ENCODE measurements at regions not wholly inside any gene's neighbourhood (a gene's known extent, or its start where the extent isn't known, plus 50 kb on each side); places are given as distances from the start of the nearest gene placed in this dataset.

DNA sequence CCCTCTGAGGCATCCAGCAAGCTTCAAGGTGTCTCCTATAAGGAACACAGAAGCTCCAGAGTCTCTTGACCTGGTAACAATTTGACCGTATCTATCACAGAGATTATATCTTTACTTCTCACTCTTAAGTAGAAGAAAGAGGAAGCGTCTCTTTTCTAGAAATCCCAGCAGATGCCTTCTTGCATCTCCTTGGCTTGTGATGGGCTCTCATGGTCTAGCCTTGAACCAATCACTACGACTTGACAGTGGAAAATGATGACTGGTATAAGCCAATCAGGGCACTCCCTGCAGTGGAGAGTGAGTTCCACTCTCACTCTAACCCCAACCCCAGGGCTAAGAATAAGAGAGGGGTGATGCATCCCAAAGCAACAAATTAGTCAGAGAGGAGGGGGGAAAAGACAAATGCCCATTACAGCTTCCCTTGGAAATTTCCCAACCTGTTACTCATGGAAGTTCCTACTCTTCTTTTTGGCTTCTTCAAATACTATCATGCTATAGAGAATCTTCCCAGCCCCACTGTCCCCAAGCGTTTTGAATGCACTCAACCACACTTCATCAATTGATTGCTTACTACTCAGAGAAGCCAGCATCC is 293.5 kb downstream of the MN1 start:
- DNase-seq: no peak

DNA sequence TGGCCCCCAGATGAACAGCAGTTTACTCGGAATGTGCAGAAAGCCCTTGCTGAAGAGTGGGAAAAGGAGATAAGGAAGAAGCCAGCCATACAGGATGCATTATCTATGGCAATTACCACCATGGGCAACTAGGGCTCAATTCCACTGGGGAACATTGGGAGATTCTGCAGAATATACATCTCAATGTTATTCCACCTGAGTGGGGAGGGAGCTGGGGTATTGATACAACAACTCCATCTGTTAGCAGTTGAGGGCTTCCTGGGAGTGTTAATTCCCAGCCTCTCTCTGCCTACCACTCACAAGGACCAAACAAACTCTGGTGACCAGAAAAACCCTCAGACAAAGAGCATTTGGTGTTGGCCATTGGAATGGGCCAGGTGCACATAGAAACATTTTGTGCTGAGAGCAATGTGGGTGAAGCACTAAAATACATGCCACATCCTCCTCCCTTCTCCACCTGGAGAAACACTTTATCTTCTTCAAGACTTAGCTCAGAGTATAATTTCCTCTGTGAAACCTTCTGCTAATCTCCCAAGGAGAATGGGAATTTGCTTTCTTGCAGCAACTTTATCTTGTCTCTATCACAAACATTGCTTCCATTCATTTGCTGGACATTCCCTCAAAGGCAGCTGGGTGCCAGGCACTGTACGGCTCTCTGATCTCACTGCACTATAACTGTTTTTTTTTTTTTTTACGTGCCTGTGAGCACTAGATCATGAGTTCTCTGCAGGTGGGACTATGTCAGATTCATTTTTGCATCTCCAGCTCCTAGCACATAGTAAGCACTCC is 292.2 kb downstream of the MN1 start:
- DNase-seq: no peak

DNA sequence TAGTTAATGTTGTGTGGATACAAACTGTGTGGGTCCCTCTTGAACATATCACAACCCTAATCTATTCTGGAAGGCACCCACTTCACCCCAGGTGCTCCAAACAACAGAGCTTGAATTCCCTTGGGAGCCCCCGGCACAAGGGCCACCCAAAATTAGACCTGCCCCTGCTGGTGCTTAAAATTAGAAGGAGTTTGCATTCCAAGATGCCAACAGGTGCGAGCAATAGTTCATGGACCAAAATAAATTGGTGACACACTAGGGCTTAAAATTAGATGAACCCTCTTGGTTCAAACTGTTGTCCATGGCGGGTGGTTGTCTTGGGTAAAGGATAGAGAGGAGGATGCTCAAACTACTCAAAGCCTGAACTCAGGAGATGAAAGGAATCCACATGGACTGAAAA is 291.5 kb downstream of the MN1 start:
- DNase-seq: no peak

DNA sequence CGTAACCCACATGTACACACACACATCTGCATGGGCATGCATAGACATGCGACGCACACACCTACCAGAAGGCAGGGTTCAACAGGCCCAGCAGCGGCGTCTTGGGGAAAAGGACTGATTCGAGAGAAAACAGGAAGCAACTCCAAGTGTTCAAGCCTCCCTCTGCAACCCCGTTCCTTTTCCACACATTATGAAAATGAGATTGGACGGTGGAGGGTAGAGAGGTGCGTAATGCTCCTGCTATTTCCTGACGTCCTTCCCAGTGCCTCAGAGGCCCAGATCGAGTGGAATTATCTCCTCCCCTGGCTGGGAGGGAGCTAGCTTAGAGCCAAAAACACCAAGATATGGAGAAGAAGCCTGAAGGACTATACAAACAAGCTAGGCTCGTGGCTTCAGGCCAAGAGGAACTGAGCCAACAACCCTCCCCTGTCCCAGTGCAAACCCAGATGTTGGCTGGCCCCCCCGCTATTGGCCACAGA is 289.2 kb downstream of the MN1 start:
- DNase-seq: peak; percentile 90

DNA sequence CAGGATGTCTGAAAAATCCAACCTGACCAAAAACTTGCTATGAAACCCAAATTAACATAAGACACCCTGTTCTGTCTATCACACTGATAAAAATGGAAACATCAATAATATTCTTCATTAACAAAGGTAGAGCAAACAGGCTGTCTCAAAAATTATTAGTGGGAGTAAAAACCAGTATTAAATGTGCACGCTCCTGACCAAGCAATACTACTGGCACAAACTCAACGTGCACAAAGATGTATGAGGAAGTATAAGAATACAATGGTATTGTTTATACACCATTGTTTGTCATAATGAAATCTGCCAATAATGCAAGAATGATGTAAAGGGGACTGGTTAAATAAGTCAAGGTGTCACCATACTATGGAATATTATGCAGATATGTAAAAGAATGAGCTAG is 288.5 kb downstream of the MN1 start:
- DNase-seq: no peak

DNA sequence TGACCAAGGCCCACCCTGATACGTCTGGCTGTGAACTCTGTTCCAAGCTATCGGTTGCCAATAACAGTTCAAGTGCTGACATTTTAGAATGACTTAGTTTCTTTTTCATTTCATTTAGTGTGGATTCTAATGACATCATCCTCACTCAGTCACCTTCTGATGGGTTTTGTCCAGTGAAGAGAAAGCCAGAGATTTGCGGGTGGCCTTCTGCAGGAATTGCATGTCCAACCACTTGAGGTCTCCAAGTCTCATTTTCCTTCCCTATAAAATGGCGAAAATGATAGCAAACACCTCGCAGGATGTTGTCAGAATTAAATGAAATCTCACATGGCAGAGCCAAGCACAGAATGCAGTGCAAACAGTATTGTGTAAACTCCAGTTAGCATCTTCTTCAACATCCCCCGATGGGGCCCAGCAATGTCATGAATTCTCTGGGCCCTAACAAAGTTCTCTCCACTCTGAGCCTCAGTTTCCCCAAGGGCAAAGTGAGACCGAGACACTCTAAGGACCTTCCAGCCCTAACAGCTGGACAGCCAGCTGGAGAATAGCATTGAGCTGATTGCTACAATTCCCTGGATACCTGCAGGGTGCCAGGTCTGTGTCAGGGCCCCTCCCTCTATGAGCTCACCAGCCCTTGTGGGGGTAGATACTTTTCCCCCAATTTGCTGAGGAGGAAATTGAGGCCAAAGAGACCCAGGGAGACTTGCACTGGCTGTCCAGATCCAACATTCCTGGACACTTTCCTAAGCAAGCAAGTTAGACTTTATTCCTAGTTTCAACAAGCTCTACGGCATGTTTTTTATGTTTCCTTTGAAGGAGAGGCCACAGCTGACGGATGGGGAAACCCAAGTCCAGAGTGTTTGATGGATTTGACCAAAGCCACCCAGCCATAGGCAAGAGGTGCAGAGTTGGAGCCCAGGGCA is 286.7 kb downstream of the MN1 start:
- DNase-seq: peak; percentile 80

DNA sequence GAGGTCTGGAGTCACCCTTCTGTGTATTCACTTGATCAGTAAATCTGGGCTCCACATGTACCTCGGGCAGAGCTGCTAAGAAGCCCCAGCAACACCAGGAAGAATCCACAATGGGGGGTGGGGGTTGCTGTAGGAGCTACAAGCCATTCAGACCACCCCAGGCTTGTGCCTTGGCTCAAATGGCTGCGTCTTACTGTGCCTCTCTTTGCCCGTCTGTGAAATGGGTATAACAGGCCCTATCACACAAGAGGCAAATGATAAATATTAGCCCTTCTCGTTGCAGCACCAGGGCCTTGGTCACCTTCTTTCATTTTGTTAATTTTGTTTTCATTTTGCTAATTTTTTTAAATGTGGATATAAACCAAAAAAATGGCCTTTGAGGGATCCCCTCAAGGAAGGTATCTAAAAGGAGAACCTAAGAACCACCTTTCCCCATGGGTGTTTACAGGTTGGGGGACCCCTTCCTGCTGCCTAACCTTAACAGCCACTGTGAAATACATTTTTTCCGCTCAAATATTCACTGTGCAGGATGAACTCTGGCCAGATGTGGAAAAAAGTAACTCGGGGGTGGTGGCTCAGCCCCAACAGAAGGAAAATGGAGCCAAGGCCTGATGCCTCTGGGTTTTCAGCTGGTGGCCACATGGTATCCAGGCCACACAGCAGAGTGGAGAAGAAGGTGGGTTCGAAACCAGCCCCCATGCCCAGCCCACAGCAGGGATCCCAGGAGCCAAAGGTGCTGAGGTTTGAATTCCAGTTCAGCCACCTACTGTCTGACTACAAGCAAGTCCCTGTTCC is 284.0 kb downstream of the MN1 start:
- peak; percentile 36 for DNase-seq

DNA sequence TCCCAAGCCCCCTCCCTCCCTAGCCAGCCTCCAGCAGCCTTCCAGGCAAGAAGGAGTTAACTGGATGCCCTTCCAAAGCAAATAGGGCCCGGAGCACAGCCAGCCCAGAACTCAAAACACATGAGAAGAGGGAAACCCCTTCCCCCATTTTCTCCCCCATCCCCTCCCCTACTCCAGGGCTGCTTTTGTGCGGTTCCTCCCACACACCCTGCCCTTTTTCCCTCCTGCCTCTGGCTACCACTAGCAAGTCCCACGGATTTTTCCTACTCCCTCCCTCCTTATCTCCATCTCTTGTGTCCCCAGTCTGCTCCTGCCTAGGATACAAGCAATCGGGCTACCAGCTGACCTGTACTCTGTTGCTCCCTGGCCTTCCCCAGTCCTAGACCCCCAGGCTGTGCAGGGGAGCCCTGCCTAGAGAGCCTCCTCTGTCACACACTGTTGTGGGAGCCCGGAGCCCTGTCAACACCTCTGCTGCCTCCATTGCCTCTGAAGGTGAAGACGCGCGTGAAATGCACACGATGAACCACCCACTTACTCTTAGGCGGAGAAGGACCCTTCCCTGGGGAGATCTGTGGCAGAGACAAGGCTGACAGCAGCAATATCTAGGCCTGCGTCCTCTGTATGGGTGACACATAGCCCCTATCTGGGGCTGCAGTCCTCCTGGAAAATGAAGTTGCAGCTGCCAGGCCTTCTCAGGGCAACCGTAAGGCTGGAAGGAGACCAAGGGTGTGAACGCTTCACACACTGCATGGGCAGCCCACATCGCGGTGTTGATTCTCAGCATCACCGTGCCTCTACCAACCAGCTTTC is 282.8 kb downstream of the MN1 start:
- peak; percentile 61 for DNase-seq

DNA sequence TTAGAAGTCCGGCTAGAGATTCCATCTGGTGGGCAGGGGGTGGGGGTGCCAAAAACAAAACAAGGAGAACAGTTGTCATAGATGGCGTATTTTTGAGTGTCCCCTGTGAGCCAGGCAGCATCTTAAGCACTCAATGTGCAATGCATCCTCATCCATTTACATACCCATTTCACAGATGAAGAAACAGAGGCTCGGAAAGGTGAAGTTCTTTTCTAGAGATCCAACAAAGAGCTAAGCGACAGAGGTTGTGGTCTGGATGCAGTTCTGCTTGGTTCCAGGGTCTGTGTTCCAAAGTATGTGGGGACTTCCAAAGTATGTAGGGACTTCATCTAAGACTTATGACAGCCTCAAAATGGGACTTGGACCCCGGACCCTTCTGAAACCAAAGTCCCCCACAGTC is 277.8 kb downstream of the MN1 start:
- no peak for DNase-seq

DNA sequence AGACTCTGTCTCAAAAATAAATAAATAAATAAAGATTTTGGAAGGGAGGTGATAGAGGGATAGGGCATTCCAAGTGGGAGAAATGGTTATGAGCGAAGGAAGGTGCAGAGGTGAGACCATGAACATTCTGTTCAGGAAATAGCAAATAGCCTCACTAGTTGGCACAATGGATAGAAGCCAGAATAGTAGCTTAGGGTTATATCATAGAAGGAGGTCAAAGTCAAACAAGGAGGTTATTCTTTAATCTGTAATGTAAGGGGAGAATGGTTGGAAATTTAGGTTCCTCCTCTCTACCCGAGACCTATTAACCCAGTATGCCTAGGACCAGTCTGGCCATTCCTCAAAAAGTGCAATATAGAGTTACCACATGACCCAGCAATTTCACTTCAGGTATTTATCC is 275.8 kb downstream of the MN1 start:
- no peak for DNase-seq

DNA sequence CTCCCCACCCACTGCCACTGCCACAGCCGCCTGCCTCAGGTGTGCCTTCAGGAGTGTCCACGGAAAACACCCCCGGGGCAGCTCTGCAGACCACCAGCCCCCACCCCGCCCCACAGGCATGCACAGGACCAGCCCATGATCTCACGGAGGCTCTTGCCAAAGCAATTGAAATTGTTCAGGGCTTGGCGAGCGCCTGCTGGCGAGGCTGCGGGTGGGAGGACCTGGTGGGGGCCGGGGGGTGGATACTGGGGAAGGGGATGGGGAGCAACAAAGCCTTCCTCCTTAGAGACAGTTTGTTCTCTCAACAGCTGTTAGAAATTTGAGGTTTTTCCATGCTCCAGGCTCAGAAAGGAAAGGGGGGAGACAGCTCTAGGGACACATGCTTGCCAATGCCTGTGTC is 274.7 kb downstream of the MN1 start:
- DNase-seq: peak; percentile 60

DNA sequence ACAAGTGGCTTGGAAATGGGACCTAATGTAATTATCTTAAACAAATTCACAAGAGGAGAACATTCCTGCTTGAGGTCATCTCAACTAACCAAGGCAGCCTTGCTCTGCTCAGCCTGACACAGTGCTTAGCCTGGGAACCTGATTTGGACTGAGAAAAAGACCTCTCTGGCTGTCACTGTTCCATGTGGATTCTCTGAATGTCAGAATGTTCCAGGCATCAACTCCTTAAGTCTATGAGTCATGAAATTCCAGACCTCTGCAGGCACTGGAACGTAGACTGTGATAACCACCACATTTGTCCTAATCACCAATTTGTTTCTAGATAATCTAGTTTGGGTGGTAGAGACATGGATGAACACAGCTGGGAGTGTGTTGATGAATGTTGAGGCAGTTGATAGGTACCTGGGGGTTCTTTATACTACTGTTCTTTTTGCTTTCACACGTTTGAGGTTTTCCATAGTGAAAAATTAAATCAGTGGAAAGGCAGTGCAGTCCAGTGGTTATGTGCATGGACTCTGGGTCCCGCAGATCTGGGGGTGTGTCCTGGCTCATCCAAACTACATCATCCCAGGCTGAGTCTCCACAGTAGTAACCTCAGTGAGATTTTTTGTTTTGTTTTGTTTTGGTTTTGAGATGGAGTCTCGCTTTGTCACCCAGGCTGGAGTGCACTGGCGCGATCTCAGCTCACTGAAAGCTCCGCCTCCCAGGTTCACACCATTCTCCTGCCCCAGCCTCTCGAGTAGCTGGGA is 269.6 kb downstream of the MN1 start:
- no peak for DNase-seq

DNA sequence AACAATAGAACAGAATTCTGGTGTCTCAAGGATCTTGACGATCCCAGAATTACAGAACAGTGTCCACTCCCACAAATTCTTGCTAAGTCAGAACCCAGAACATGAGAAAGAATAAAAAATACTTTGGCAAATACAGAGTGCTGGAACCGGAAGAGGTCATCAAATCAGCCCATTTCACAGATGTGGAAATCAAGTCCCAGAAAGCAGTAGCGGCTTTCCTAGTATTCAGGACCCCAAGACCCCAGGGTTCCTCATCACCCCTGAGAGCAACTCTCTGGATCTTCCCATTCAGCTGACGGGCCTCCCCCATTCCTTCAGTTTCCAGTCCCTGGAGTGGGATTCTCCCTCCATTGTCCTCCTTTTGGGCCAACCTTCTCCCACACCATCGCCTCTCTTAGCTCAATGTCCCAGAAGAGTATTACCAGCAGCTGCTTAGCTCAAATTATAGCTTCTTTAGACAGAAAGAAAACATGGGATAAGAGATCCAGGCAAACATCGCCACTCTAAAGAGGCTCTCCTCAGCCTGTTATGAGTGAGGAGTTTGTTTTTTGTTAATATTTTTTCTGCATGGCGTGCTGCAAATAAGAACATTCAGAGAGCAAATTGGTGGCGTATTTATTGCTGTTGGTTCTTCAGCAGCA is 268.3 kb downstream of the MN1 start:
- DNase-seq: no peak

DNA sequence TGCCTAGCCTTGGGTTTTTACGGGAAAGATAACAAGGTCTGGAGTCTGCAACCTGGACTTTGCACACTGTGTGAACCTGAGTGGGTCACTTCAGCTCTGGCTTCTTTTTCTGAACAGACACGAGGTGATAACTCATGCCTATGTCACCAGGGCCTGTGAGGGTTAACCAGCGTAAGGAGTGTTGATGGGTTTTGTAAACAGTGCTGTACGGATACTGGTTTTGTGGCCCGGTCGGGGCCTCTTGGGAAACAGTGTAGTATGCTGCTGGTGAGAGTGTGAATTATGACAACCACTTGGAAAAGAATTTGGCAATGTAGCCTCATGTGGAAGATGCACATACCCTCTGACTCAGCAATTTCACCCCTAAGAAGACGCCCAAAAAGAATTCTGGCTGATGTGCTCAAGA is 266.8 kb downstream of the MN1 start:
- DNase-seq: no peak

DNA sequence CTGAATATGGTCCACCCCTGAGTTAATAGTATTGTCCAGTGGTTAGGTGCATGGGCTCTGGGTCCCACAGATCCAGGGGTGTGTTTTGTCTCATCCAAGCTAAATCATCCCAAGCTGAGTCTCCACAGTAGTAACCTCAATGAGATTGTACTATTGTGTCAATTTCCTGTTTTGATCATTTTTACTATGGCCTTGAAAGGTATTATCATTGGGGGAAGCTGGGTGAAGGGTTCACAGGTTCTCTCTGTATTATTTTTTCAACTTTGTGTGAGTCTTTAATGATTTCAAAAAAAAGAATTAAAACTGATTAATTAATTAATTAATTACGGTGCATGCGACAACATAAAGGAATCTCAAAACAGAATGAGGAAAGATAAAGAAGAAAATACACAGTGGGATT is 266.1 kb downstream of the MN1 start:
- no peak for DNase-seq

DNA sequence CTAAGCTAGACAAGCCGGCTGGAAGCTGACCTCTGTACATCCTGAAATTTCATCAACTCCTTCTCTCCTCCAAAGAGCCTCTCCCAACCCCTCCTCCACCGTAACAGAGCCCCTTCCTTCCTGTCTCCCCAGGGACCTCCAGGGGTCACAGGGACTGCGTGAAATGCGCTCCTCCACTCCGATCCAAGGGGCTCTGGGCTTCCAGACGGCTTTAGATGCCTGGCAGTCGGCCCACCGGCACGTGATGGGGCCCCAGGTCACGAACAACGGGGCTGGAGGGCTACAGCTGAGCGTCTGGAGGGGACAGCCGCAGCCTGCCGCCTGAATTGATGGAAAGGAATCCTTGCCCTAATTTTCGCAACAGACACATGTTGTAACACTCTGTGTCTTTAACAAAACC is 264.1 kb downstream of the MN1 start:
- DNase-seq: peak; percentile 43

DNA sequence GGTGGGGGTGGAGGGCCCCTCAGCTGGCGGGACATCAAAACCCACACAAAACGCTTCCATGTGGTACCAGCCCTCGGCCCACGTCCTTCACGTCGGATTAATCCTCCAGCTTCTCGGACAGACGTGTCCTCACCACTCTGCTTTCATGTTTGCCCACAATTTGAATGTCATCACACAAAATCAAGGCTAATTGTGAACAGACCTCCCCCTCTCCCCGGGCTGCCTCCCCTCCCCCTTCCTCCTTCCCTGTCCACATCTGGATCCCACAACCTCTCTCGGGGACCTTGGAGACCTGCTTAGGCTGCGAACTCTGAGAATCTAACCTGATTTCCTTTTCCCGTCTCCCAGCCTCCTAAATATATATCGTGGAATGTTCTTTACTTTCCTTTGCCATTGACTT is 262.9 kb downstream of the MN1 start:
- no peak for DNase-seq

DNA sequence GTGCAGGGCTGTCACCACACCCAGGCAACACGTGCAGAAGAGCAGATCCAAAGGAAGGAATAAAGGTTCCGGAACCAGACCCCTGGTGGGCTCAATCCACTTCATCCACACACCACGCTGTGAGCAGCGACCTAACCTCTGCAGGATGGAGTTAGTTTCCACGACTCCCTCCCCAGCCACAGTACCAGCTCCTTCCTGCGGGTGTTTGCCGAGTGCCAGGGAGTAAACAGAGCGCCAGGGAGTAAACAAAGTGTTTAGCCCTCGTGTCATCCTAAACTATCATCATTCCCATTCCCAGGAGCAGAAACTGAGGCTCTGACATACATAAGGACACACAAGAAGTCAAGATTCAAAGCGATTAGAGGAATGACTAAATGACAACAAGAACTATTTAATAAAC is 261.3 kb downstream of the MN1 start:
- DNase-seq: no peak

DNA sequence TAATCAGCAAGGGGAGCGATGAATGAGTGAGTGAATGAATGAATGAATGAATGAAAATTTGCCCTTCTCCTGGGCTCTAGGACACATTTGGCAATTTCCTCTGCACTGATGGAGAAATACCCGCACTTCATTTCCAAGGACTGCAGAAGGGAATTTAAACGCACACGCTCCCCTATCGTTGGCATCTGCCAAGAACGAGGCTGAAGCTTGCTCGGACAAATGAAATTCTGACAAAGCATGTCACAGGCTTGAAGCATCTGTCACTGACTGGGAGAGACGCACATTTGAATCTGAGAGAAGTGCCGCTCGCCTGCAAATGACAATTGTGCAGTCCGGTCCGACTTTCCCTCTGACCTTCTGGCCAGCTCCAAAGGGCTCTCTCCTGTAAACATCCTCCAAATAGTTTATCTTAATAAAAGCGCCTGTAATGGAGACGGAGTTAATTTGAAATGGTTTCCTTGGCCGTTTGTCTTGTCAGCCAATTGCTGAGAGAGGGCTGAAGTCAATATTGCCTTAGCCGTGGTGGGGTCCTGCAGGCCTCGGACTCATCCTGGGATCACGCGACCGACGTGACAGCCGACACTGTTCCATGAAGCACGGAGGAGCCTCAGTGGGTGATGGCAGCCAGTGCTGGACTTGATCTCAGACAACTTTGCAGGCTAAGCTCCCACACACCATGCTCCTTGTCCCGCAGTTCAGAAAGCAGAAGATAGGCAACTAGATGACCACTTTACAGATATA is 260.7 kb downstream of the MN1 start:
- DNase-seq: no peak
